ENCODE measurements at regions not wholly inside any gene's neighbourhood (a gene's known extent, or its start where the extent isn't known, plus 50 kb on each side); places are given as distances from the start of the nearest gene placed in this dataset.

DNA sequence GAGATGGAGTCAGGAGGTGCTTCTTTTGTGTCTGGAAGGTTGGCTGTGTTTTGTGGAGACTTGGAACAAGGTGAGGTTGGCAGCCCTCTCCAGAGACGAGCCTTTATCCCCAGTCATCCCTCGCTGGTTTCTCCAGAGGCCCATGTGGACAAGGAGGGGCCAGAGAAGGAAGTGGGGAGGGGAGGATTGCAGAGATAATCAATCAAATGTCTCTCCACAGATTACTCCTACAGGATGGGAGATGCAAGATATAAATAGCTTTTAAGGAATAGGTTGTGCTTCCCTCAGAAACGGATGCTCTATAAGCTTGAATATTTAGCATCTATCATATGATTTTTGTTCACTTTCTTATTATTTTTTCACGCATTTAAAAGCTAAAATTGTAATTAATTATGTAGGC is 70.4 kb upstream of the VWDE start:
- no peak for TF ChIP-seq CTCF (IDR thresholded peaks at IDR 0.05)
- TF ChIP-seq POLR2A (IDR thresholded peaks at IDR 0.05): no peak

Data from adrenal gland (tissue), 5 donors.